ENCODE measurements at regions not wholly inside any gene's neighbourhood (a gene's known extent, or its start where the extent isn't known, plus 50 kb on each side); places are given as distances from the start of the nearest gene placed in this dataset.

DNA sequence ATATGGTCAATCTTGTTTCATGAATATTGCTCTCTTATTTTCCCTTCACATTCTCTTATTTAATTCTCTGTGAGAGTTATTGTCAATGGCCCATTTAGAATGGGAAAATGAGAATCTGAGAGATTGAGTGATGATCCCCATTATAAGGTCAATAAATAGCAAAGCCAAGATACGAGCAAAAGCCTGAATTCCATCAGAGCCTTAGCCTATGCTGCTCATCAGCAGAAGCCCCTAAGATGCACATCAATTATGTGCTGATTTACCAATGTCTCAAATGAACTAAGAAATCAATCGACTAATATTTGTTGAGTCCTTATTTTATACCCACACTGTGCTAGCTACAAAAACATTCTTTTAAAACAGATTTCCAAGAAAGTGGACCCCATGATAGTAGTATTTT lies 330.8 kb upstream of the DDI1 start:
- no peaks in the 10 kb centered on the region for H3K27me3 Mint-ChIP-seq (ENCODE audit: low read depth)
- DNase-seq (ENCODE audit: low spot score) (no peak), ATAC-seq (no peak)
- H3K36me3 Mint-ChIP-seq: no peaks in the 10 kb centered on the region
- TF ChIP-seq, protein P1, sequence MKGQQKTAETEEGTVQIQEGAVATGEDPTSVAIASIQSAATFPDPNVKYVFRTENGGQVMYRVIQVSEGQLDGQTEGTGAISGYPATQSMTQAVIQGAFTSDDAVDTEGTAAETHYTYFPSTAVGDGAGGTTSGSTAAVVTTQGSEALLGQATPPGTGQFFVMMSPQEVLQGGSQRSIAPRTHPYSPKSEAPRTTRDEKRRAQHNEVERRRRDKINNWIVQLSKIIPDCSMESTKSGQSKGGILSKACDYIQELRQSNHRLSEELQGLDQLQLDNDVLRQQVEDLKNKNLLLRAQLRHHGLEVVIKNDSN (CRISPR knock-in tag; IDR thresholded peaks at IDR 0.05): no peak
- TF ChIP-seq ETV6 (CRISPR knock-in tag; IDR thresholded peaks at IDR 0.05) (no peak), ESRRA (CRISPR knock-in tag; IDR thresholded peaks at IDR 0.05; ENCODE audit: borderline replicate concordance) (no peak), GABPB1 (CRISPR knock-in tag; IDR thresholded peaks at IDR 0.05) (no peak), MYBL2 (CRISPR knock-in tag; IDR thresholded peaks at IDR 0.05) (no peak), HMGA2 (CRISPR knock-in tag; IDR thresholded peaks at IDR 0.05) (no peak), PRRX2 (CRISPR knock-in tag; IDR thresholded peaks at IDR 0.05) (no peak), AFF4 (CRISPR knock-in tag; IDR thresholded peaks at IDR 0.05; ENCODE audit: borderline replicate concordance) (no peak)
- TF ChIP-seq, protein P2, sequence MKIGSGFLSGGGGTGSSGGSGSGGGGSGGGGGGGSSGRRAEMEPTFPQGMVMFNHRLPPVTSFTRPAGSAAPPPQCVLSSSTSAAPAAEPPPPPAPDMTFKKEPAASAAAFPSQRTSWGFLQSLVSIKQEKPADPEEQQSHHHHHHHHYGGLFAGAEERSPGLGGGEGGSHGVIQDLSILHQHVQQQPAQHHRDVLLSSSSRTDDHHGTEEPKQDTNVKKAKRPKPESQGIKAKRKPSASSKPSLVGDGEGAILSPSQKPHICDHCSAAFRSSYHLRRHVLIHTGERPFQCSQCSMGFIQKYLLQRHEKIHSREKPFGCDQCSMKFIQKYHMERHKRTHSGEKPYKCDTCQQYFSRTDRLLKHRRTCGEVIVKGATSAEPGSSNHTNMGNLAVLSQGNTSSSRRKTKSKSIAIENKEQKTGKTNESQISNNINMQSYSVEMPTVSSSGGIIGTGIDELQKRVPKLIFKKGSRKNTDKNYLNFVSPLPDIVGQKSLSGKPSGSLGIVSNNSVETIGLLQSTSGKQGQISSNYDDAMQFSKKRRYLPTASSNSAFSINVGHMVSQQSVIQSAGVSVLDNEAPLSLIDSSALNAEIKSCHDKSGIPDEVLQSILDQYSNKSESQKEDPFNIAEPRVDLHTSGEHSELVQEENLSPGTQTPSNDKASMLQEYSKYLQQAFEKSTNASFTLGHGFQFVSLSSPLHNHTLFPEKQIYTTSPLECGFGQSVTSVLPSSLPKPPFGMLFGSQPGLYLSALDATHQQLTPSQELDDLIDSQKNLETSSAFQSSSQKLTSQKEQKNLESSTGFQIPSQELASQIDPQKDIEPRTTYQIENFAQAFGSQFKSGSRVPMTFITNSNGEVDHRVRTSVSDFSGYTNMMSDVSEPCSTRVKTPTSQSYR (CRISPR knock-in tag; IDR thresholded peaks at IDR 0.05): no peak
- TF ChIP-seq, protein P3, sequence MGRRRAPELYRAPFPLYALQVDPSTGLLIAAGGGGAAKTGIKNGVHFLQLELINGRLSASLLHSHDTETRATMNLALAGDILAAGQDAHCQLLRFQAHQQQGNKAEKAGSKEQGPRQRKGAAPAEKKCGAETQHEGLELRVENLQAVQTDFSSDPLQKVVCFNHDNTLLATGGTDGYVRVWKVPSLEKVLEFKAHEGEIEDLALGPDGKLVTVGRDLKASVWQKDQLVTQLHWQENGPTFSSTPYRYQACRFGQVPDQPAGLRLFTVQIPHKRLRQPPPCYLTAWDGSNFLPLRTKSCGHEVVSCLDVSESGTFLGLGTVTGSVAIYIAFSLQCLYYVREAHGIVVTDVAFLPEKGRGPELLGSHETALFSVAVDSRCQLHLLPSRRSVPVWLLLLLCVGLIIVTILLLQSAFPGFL (CRISPR knock-in tag; IDR thresholded peaks at IDR 0.05; ENCODE audit: borderline replicate concordance): no peak
- TF ChIP-seq, protein P4, sequence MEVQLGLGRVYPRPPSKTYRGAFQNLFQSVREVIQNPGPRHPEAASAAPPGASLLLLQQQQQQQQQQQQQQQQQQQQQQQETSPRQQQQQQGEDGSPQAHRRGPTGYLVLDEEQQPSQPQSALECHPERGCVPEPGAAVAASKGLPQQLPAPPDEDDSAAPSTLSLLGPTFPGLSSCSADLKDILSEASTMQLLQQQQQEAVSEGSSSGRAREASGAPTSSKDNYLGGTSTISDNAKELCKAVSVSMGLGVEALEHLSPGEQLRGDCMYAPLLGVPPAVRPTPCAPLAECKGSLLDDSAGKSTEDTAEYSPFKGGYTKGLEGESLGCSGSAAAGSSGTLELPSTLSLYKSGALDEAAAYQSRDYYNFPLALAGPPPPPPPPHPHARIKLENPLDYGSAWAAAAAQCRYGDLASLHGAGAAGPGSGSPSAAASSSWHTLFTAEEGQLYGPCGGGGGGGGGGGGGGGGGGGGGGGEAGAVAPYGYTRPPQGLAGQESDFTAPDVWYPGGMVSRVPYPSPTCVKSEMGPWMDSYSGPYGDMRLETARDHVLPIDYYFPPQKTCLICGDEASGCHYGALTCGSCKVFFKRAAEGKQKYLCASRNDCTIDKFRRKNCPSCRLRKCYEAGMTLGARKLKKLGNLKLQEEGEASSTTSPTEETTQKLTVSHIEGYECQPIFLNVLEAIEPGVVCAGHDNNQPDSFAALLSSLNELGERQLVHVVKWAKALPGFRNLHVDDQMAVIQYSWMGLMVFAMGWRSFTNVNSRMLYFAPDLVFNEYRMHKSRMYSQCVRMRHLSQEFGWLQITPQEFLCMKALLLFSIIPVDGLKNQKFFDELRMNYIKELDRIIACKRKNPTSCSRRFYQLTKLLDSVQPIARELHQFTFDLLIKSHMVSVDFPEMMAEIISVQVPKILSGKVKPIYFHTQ (CRISPR knock-in tag; IDR thresholded peaks at IDR 0.05): no peak
- ChIA-PET CTCF (no interaction called here), POLR2A (no interaction called here)
- H3K9me3 Mint-ChIP-seq: peaks cover 17% of the 10 kb centered on the region
- no peak overlapping the region for H3K27ac Mint-ChIP-seq
- no peaks in the 10 kb centered on the region for H3K4me1 Mint-ChIP-seq
- H3K4me3 Mint-ChIP-seq: no peak overlapping the region

DNA sequence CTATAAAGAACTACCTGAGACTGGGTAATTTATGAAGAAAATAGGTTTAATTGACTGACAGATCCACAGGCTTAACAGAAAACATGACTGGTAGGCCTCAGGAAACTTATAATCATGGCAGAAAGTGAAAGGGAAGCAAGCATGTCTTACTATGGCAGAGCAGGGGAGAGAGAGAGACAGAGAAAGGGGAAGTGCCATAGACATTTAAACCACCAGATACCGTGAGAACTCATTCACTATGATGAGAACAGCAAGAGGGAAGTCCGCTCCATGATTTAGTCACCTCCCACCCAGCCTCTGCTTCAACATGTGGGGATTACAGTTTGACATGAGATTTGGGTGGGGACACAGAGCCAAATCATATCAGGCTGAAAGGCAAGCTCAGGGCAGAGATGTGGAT lies 327.1 kb upstream of the DDI1 start:
- no peak overlapping the region for H3K4me3 Mint-ChIP-seq
- H3K27ac Mint-ChIP-seq: no peak overlapping the region
- no peaks in the 10 kb centered on the region for H3K4me1 Mint-ChIP-seq
- no peaks in the 10 kb centered on the region for H3K36me3 Mint-ChIP-seq
- peaks cover 26% of the 10 kb centered on the region for H3K9me3 Mint-ChIP-seq
- ChIA-PET CTCF (no interaction called here), POLR2A (no interaction called here)
- no peak for DNase-seq (ENCODE audit: low spot score)
- no peak for ATAC-seq
- no peaks in the 10 kb centered on the region for H3K27me3 Mint-ChIP-seq (ENCODE audit: low read depth)
- TF ChIP-seq AFF4 (CRISPR knock-in tag; IDR thresholded peaks at IDR 0.05; ENCODE audit: borderline replicate concordance): no peak
- TF ChIP-seq ESRRA (CRISPR knock-in tag; IDR thresholded peaks at IDR 0.05; ENCODE audit: borderline replicate concordance): no peak
- TF ChIP-seq NFATC4 (CRISPR knock-in tag; IDR thresholded peaks at IDR 0.05): no peak
- TF ChIP-seq TCF7 (CRISPR knock-in tag; IDR thresholded peaks at IDR 0.05; ENCODE audit: low read depth): no peak
- TF ChIP-seq, protein P5, sequence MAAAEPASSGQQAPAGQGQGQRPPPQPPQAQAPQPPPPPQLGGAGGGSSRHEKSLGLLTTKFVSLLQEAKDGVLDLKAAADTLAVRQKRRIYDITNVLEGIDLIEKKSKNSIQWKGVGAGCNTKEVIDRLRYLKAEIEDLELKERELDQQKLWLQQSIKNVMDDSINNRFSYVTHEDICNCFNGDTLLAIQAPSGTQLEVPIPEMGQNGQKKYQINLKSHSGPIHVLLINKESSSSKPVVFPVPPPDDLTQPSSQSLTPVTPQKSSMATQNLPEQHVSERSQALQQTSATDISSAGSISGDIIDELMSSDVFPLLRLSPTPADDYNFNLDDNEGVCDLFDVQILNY (CRISPR knock-in tag; IDR thresholded peaks at IDR 0.05): no peak
- TF ChIP-seq ATF1 (CRISPR knock-in tag; IDR thresholded peaks at IDR 0.05): no peak
- no peak for TF ChIP-seq CREB1 (CRISPR knock-in tag; IDR thresholded peaks at IDR 0.05)
- TF ChIP-seq FOXP1 (CRISPR knock-in tag; IDR thresholded peaks at IDR 0.05; ENCODE audit: borderline replicate concordance): no peak
- TF ChIP-seq, protein P6, sequence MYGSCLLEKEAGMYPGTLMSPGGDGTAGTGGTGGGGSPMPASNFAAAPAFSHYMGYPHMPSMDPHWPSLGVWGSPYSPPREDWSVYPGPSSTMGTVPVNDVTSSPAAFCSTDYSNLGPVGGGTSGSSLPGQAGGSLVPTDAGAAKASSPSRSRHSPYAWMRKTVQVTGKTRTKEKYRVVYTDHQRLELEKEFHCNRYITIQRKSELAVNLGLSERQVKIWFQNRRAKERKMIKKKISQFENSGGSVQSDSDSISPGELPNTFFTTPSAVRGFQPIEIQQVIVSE (CRISPR knock-in tag; IDR thresholded peaks at IDR 0.05; ENCODE audit: borderline replicate concordance): no peak
